NCI-H345 (cell line): ENCODE measurements at regions not wholly inside any gene's neighbourhood (a gene's known extent, or its start where the extent isn't known, plus 50 kb on each side); places are given as distances from the start of the nearest gene placed in this dataset.
"Not testable (repeated sequence)": the region's sequence is repeated elsewhere in the genome, so short reads cannot be mapped to it uniquely, and the experiment has no call there.

ENCODE experiments used
- DNase-seq: peaks from one replicate; lab custom pipeline; 2025; lab: John Stamatoyannopoulos, UW

GRCh38 chr6:147911686-147912085, 403.2 kb downstream of the SAMD5 start:
- no peak for DNase-seq

- DNase-seq, result no peak
These were observed 414.3 kb downstream of the SAMD5 start for GRCh38 chr6:147922799-147923198.

- no peak for DNase-seq
These were observed 416.1 kb downstream of the SAMD5 start for GRCh38 chr6:147924598-147924997.

- DNase-seq, result no peak
These were observed 416.8 kb upstream of the SASH1 start for GRCh38 chr6:147925826-147926225.

GRCh38 chr6:147930745-147931144, 411.9 kb upstream of the SASH1 start:
- DNase-seq, result no peak

- DNase-seq, result no peak
These were observed 409.4 kb upstream of the SASH1 start for GRCh38 chr6:147933224-147933623.

- DNase-seq, result no peak
These were observed 407.0 kb upstream of the SASH1 start for GRCh38 chr6:147935656-147936055.

- DNase-seq, result no peak
These were observed 405.8 kb upstream of the SASH1 start for GRCh38 chr6:147936703-147937470.

GRCh38 chr6:147941143-147941542, 401.5 kb upstream of the SASH1 start:
- no peak for DNase-seq

- DNase-seq, result no peak
These were observed 400.3 kb upstream of the SASH1 start for GRCh38 chr6:147942363-147942762.

- no peak for DNase-seq
These were observed 398.5 kb upstream of the SASH1 start for GRCh38 chr6:147944122-147944521.

GRCh38 chr6:147947521-147947920, 395.1 kb upstream of the SASH1 start:
- no peak for DNase-seq

- no peak for DNase-seq
These were observed 392.5 kb upstream of the SASH1 start for GRCh38 chr6:147949981-147950622.

- DNase-seq, result no peak
These were observed 392.0 kb upstream of the SASH1 start for GRCh38 chr6:147950623-147950987.

- DNase-seq, result no peak
These were observed 390.9 kb upstream of the SASH1 start for GRCh38 chr6:147951726-147952125.

GRCh38 chr6:147954938-147955337, 387.7 kb upstream of the SASH1 start:
- no peak for DNase-seq

GRCh38 chr6:147958683-147959082, 384.0 kb upstream of the SASH1 start:
- no peak for DNase-seq

GRCh38 chr6:147961481-147962141, 381.0 kb upstream of the SASH1 start:
- no peak for DNase-seq

GRCh38 chr6:147965448-147965847, 377.2 kb upstream of the SASH1 start:
- not testable (repeated sequence) for DNase-seq

- DNase-seq, result no peak
These were observed 371.7 kb upstream of the SASH1 start for GRCh38 chr6:147970970-147971369.

- no peak for DNase-seq
These were observed 370.2 kb upstream of the SASH1 start for GRCh38 chr6:147972448-147972847.

- no peak for DNase-seq
These were observed 368.8 kb upstream of the SASH1 start for GRCh38 chr6:147973806-147974205.

GRCh38 chr6:147974376-147974775, 368.3 kb upstream of the SASH1 start:
- no peak for DNase-seq
